HG03139 (cell line): ENCODE measurements at regions not wholly inside any gene's neighbourhood (a gene's known extent, or its start where the extent isn't known, plus 50 kb on each side); places are given as distances from the start of the nearest gene placed in this dataset.
"Not testable (repeated sequence)": the region's sequence is repeated elsewhere in the genome, so short reads cannot be mapped to it uniquely, and the experiment has no call there.

Source experiments
- ATAC-seq: cut with Tn5 transposase; IDR thresholded peaks from one replicate; pipeline ENCODE4 v1.9.1; 2021; ENCODE audit not compliant: unreplicated experiment

DNA sequence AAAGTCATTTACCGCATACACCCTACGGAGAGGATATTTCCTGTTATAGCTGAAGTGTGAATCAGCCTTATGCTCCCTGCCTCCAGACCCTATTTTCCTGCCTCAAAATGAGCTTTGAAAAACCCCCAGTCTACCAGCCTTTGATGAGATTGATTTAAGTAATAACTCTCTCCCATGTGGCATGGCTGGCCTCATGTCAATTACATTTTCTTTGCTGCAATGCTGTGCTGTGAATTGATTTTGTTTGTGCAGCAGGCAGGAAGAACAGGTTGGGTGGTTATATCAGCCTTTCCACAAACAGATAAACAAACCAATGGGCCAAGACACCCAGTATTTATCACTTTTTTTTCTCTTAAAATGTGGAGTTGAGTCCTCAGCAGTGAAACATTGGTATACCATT, 1105.5 kb upstream of the TMEM132C start:
- no peak for ATAC-seq

DNA sequence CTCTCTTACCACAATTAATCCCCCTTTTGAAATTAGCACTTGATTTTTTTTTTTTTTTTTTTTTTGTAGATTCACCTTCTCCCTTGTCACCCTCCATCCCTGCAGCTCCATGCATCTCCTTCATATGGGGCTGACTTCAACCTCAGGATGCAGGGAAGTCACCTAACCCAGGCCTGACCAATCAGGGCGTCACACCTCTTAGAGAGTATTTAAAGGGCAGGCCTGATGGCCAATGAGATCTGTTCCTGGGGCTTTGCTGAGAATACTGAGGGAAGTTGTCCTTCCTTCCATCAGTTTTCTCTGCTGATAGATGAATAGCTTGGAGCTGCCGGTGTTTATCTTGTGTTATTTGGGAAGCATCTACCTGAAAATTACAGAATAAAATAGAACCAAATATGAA, 1104.7 kb upstream of the TMEM132C start:
- ATAC-seq: no peak

DNA sequence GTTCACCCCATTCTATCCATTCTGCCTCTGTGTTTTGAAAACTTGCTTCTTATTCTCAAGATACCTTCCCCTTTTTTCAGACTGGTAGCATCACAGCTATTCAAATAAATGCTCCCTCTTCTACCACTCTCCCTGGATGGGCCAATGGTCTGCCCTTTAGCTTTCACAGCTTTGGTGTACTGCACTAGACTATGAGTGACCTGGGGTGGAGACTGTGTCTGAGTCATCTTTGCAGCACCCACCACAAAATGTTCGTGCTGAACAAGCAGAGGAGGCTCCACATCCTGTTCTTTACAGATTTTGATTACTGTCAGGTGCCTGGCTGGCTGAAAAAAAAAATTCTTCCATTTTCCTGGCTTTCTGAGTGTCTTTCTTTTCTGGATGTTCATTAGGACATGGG, 1104.1 kb upstream of the TMEM132C start:
- peak; percentile 72 for ATAC-seq

DNA sequence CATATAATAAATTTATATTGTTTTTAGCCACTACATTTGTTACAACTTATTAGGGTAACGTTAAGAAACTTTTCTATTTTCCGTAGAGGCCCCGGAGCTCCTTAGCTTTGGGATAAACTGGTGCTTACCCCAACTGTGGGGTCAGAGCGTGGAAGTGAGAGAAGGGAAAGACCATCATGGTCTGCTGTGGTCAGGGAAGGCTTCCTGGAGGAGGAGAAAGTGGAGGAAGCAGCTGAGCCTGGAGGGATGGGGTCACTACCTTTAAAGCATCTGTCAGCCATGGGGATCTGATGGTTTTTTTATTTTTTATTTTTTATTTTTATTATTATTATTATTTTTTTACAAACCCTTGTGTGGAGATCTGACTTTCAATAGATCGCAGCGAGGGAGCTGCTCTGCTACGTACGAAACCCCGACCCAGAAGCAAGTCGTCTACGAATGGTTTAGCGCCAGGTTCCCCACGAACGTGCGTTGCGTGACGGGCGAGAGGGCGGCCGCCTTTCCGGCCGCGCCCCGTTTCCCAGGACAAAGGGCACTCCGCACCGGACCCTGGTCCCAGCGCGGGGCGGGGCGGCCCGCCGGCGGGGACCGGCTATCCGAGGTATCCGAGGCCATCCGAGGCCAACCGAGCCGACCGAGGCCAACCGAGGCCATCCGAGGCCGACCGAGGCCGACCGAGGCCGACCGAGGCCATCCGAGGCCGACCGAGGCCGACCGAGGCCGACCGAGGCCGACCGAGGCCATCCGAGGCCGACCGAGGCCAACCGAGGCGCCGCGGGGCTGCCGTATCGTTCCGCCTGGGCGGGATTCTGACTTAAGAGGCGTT, 1101.2 kb upstream of the TMEM132C start:
- peak; percentile 62 for ATAC-seq

DNA sequence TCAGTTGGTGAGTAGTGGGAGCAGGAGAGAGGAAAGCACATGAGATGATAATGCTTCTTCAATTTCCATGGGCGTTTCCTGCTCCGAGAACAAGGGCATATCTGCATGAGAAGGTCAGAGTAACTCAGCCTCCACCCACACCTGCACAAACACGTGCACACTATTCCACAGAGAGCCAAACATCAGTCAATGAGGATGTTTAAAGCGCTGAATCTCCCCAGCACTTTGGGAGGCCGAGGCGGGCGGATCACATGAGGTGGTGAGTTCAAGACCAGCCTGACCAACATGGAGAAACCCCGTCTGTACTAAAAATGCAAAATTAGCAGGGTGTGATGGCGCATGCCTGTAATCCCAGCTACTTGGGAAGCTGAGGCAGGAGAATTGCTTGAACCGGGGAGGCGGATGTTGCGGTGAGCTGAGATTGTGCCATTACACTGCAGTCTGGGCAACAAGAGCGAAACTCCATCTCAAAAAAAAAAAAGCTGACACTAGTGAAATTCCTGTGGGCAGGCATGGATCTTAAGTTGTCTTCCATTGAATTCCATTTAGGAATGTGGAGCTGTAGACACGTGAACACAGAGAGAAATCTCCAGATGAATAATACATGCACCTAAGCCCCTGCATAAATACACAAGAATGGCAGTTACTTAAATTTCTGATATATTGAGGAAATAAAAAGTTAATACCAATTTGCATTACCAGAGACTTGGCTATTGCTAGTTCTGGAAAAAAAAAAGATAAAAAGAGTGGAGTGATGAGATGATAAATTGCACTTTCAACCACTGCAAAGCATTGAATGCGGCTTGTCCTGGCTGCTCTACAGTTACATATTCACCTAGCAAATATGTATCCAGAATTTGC, 1097.4 kb upstream of the TMEM132C start:
- ATAC-seq: no peak

DNA sequence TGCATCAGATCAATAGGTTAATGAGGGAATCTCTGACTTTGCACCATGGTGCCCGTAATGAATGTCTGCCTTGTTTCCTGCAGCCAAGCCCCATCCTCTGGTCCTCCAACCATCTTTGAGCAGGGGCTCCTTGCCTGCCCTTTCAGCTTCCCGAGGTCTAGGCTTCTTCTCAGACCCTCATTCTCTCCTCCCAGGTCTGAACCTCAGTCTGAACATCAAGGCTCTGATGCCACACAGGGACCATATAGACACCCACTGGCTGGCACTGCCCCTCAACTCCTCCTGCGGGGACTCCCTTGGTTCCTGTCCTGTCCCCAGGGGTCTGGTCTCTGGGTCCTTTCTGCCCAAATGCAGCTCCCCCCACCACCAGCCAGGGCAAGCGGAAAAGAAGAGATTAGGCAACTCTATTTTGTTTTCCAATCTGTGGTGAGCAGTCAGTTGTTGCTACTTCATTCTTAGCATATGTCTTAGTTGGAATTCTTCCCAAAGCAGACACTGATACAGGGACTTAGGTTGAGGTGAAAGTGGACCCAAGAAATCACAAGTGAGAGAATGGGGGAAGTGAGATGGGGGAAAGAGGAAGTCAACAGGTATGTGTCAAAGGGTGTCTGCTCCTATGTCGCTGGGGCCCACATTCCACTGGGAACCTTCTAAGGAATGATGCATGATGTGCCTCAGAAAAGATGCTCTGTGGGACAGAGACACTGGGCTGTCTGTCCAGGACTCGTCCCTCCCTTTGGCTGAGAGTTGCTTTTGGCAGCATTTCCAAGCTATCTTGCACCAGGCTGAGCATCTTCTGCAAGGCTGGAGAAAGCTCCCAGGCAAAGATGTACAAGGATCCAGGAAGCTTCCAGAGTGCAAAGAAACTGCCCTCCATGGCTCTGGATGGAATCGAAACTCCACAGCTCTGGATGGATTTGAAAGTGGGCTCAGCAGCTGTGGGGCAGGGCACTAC, 1096.5 kb upstream of the TMEM132C start:
- ATAC-seq: no peak

DNA sequence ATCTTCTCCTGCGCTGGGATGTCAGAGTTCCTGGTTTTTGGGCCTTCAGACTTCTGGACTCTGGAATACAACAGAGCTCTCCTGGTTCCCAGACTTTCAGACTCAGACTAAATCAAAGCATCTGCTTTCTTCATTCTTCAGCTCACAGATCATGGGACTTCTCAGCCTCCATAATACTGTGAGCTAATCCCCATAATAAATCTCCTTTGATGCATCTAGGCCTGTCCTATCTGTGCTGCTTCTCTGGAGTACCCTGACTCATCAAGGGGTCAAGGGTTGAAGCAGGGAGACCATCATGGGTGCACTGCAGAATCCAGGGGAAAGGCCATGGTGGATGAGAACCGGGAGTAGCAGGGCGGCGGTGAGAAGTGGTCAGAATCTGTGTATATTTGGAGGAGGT, 1094.1 kb upstream of the TMEM132C start:
- no peak for ATAC-seq

DNA sequence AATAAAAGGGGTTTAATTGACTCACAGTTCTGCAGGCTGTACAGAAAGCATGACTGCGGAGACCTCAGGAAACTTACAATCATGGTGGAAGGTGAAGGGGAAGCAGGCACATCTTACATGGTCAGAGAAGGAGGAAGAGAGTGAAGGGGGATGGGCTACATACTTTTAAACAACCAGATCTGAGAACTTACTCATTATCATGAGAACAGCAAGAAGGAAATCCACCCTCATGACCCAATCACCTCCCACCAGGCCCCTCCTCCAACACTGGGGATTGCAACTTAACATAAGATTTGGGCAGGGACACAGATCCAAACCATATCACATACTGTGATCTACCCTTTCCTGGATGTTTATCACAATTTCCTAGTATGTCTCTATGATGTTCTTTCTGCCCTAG, 1093.0 kb upstream of the TMEM132C start:
- ATAC-seq: not testable (repeated sequence)

DNA sequence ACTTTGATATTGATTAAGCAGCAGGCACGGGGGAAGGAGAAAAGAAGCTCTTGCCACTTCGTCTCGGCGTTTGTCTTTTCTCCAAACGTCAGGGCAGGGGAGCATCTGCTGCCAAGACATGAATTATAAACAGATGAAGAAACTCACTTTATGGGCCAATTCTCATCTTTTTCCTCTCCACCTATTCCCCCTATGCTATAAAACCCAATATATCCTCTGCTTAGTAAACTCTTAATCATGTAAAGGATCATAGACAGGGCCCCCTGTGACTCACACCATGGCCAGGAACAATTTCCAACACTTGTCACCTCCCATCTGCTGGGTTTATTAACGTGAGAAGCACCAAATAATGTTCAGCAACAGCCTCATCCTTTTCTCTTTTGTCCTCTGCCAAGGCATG, 1092.1 kb upstream of the TMEM132C start:
- no peak for ATAC-seq

DNA sequence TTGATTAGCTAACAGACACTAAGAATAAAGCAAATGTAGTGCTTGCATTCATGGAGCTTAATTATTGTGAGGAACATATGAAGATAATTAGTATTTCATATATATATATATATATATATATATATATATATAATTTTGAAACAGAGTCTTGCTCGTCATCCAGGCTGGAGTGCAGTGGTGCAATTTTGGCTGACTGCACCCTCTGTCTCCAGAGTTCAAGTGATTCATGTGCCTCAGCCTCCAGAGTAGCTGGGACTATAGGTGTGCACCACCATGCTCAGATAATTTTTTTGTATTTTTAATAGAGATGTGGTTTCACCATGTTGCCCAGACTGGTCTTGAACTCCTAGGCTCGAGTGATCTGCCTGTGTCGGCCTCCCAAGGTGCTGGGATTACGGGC, 1091.6 kb upstream of the TMEM132C start:
- ATAC-seq: no peak

DNA sequence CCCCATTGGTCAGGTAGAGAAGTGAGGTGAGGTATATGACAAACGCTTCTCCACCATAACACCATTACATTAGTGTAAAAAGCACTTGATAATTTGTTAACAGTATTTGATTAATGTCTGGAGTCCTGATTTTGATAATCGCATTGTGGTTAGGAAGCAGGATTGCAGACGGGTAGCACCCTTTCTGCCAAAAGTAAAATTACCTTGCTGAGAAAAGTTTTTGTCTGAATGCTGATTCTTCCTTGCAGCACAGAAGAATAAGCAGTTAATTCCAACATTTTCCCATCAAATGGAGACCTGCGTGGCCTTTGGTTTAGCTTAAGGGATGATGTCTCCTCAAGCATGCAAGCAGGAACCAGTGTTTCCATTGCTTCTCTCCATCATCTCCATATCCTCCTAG, 1090.2 kb upstream of the TMEM132C start:
- ATAC-seq: no peak

DNA sequence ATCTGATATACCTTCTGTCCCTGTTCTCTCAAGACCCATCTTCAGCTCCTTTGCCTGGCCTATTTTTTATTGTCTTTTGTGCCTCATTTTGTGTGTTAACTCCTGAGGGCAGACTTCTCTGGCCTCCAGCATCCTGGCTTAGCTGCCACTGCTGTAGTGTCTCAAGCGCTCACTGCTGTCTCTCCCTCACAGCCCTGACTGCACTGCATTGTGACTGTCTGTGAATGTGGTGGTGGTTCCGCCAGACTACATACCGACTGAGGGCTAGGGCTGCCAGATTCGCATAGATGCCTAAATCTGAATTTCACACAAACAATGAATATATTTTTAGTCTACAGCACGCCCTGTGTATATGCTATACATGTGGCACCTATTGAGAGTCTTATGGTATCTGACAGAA, 1088.9 kb upstream of the TMEM132C start:
- ATAC-seq: no peak

DNA sequence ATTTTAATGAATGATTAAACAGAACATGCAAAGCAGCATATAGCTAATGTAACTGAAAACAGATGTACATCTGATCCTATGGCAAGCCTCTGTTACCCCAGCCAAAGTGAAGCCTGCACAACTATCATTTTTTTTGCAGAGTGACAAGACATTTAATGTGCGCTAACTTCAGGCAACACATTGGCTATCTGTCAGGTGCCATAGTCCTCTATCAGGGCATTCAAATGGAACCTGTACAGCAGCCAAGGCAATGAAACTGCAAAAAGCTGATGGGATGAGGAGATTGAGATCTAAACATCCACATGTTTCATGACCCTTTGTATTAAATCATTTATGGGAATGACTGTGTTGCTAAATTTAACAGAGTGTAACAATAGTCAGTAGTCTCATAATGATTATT, 1088.5 kb upstream of the TMEM132C start:
- no peak for ATAC-seq

DNA sequence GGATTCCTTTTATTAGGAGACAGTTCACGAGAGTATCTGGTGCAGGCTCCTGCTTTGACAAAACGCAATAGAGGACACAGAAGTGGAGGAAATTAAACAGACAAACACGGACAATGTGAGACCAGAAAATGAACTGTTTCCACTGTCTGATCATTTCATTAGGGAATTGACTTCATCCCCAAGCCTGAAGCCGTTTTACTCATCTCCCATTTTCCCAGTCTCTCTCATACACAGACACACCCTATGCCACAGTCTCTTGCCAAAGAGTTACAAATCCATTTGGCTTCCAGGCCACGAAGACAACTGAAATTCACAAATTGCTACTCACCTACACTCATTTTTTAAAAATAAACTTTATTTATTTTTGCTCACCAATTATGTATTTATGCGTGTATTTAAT, 1087.8 kb upstream of the TMEM132C start:
- ATAC-seq: no peak

DNA sequence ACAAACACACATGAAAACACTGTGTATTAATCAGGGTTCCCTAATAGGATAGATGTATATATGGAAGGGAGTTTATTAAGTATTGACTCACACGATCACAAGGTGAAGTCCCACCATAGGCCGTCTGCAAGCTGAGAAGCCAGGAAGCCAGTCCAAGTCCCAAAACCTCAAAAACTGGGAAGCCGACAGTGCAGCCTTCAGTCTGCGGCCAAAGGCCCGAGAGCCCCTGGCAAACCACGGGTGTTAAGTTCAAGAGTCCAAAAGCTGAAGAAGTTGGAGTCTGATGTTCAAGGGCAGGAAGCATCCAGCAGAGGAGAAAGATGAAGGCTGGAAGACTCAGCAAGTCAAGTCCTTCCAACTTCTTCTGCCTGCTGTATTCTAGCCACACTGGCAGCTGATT, 1085.0 kb upstream of the TMEM132C start:
- no peak for ATAC-seq

DNA sequence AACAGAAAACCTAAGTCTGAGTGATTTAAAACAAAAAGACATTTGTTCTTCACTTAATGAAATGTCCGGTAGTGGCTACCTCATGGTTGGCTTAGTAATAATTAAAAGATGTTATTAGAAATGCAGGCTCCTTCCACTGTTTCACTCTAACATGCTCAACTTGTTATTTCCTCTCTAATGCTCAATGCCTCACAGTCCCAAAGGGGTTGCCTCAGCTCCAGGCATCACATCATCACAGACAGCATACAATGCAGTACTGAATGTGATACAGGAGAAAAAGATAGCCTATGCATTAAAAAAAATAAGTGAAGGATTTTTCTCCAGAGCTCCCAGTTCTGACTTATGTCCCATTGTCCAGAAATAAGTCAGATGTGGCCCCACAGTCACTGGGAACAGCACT, 1077.0 kb upstream of the TMEM132C start:
- no peak for ATAC-seq

DNA sequence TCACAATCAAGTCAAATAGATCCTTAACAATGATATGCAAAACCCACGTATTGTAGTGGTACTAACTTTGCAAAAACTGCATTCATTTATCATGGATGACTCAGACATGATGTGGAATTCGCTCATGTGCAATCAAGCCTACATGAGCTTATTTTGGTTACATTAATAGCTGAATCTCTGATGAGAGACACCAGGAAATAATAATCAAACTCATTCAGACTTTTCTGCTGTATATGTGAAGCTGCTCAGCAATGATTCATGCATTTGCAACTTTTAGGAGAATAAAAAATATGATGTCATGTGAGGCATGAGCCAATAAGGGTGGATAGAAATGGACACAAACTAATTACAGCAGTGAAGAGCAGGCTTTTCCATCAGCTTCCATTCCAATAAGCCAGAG, 1075.8 kb upstream of the TMEM132C start:
- no peak for ATAC-seq

DNA sequence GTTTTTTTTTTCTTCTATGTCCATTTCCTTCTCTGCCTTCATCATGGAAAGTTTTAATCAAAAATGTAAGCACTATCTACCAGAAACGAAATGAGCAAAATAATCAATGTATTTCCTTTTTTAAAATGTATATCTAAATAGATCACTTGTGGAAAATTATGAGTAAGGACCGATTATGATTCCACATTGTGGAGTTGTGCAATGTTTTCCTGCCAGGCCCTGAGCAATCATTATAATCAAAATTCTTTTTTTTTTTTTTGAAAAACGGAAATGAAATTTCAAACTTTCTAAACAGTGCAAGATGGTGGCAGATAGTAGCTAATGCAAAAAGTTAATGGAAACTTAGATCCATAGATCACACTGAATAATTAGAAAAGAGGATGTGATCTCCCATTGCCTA, 1074.6 kb upstream of the TMEM132C start:
- no peak for ATAC-seq

DNA sequence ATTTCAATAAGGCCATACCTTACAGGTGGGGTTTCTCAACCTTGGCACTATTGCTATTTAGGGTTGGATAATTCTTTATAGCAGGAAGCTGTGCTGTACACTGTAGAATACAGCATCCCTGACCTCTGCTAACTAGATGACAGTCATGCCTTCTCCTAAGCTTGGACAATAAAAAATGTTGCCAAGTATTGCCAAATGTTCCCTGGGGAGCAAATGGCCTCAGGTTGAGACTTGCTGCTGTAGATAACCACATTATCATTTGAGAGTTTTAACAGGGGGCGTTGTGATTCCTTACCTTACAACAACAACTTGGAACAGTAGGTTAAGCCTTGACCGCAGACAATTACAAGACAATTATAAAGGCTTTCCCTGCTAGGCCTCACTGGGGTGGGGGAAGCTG, 1073.6 kb upstream of the TMEM132C start:
- no peak for ATAC-seq

DNA sequence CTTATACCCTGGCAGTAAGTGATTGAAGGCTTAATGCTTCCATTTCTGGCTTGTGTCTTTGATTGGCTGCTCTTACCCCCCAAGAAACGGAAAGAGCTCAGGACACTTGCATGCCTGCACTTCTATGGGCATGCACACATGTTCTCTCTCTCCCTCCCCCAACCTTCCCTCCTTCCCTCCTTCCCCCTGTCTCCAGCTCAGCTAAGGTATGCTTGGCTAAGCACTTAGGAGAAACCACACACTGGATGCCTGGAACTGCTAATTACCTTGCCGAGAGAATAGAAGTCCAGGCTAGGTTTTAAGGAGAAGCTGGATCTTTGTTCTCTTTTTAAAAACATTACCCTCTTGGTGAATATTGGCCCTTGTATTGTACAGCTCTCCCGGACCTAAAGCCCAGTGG, 1072.8 kb upstream of the TMEM132C start:
- ATAC-seq: no peak
